BLaER1 (cell line): ENCODE measurements at regions not wholly inside any gene's neighbourhood (a gene's known extent, or its start where the extent isn't known, plus 50 kb on each side); places are given as distances from the start of the nearest gene placed in this dataset.
"Not testable (repeated sequence)": the region's sequence is repeated elsewhere in the genome, so short reads cannot be mapped to it uniquely, and the experiment has no call there.

ENCODE experiments used
- H3K27ac ChIP-seq: shearing (Covaris generic); formaldehyde crosslinking; 2 replicates; pipeline ENCODE4 v1.8.1; 2022
- H3K27me3 ChIP-seq: shearing (Covaris generic); formaldehyde crosslinking; 2 replicates; pipeline ENCODE4 v1.8.1; 2022
- H3K36me3 ChIP-seq: shearing (Covaris generic); formaldehyde crosslinking; 2 replicates; pipeline ENCODE4 v1.8.1; 2022
- H3K4me1 ChIP-seq: shearing (Covaris generic); formaldehyde crosslinking; 2 replicates; pipeline ENCODE4 v1.8.1; 2022
- H3K4me2 ChIP-seq: shearing (Covaris generic); formaldehyde crosslinking; 2 replicates; pipeline ENCODE4 v1.8.1; 2022
- H3K4me3 ChIP-seq: shearing (Covaris generic); formaldehyde crosslinking; 2 replicates; pipeline ENCODE4 v1.8.1; 2022
- H3K9ac ChIP-seq: shearing (Covaris generic); formaldehyde crosslinking; 2 replicates; pipeline ENCODE4 v1.8.1; 2022
- H3K9me3 ChIP-seq: shearing (Covaris generic); formaldehyde crosslinking; 2 replicates; pipeline ENCODE4 v1.8.1; 2022
- H4K20me1 ChIP-seq: shearing (Covaris generic); formaldehyde crosslinking; 2 replicates; pipeline ENCODE4 v1.8.1; 2022
- Cebpa-rat ChIP-seq: shearing (Covaris generic); IDR thresholded peaks from 2 replicates; pipeline ENCODE4 v1.8.1; 2022

DNA sequence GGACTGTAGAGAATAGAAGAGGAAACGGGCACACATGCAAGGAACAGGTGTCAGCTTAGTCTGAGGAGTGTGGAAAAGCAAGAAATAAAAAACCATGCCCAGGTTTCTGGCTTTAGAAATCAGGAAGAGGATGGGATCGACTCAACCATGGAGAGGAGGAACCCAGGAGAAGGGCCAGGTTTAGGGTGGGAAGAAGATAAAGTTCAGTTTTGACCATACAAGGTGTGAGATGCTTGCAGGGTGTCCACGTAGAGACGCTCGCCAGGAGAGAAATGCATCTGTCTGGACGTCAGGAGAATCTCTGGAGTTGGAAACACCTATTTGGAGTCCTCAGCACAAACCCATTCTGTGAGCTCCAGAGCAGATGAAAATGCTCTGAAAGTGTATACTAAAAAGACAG lies 275.1 kb downstream of the CYRIA start:
- Histone ChIP-seq H3K9ac (no peak overlapping the region), H3K4me2 (no peak overlapping the region), H4K20me1 (no peaks in the 10 kb centered on the region), H3K4me1 (no peaks in the 10 kb centered on the region), H3K27me3 (no peaks in the 10 kb centered on the region), H3K36me3 (no peaks in the 10 kb centered on the region), H3K9me3 (no peaks in the 10 kb centered on the region), H3K4me3 (no peak overlapping the region), H3K27ac (no peak overlapping the region)
- no peak for TF ChIP-seq Cebpa-rat

DNA sequence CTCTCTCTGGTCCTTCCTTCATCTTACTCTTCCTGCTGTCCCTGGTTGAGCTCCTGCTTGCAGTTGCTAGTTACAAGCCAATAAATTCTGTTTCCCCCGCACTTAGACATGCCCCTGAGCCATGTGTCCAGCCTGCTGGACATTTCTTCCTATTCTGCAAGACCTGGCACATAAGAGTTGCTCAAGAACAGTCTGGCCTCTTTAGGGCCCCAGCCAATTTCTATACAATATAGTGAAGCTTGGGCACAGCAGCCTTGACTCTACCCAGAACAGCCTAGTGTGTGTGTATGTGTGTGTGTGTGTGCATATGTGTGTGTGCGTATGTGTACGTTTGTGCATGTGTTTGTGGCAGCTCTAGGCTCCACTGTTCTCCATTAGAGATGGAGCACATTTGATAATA lies 276.0 kb downstream of the CYRIA start:
- H3K9me3 ChIP-seq, result no peaks in the 10 kb centered on the region
- H3K4me3 ChIP-seq, result no peak overlapping the region
- H4K20me1 ChIP-seq, result no peaks in the 10 kb centered on the region
- H3K4me2 ChIP-seq, result no peak overlapping the region
- no peak for TF ChIP-seq Cebpa-rat
- H3K4me1 ChIP-seq, result no peaks in the 10 kb centered on the region
- H3K27ac ChIP-seq, result no peak overlapping the region
- H3K36me3 ChIP-seq, result no peaks in the 10 kb centered on the region
- no peak overlapping the region for H3K9ac ChIP-seq
- H3K27me3 ChIP-seq, result no peaks in the 10 kb centered on the region

DNA sequence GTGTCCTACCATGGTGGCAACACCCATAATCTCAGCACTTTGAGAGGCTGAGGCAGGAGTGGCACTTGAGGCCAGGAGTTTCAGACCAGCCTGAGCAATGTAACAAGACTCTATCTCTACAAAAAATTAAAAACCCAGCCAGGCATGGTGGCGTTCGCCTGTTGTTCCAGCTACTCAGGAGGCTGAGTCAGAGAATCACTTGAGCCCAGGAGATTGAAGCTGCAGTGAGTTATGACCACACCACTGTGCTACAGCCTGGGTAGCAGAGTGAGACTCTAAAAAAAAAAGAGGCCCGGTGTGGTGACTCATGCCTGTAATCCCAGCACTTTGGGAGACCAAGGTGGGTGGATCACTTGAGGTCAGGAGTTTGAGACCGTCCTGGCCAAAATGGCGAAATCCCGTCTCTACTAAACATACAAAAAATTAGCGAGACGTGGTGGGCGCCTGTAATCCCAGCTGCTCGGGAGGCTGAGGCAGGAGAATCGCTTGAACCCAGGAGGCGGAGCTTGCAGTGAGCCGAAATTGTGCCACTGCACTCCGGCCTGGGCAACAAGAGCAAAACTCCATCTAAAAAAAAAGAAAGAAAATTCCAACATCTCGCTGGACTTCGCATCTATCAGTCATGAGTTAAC lies 277.3 kb downstream of the CYRIA start:
- H3K9ac ChIP-seq, H3K9me3 ChIP-seq, H3K4me3 ChIP-seq, H4K20me1 ChIP-seq, H3K27ac ChIP-seq, H3K27me3 ChIP-seq, H3K4me1 ChIP-seq, H3K36me3 ChIP-seq, H3K4me2 ChIP-seq: not testable (repeated sequence)

DNA sequence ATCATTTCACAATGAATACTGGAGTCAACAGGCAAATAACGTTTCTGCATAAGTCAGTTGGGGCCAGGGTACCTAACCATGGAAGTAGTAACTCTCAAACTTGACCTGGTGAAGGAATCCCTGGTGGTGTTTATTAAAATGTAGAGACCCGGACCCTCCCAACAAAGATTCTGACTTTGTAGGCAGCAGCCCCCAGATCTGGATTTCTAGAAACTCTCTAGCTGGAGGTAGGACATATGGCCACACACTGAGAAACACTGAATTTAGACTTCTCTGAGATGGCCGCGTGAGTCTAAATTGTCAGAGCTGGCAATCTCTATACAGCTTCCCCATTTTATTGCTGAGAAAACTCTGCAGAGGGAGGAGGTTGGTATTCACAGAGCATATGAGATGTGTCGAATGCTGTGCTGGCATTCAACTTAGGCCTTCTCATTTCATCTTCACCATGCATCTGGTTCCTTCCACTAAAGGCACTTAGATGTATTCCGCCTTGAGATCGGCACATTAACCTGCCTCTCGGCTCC lies 278.1 kb downstream of the CYRIA start:
- Histone ChIP-seq H3K27me3 (no peaks in the 10 kb centered on the region), H3K36me3 (no peaks in the 10 kb centered on the region), H3K4me3 (no peak overlapping the region), H3K27ac (no peak overlapping the region), H3K9ac (no peak overlapping the region), H3K4me1 (no peaks in the 10 kb centered on the region), H3K9me3 (no peaks in the 10 kb centered on the region), H4K20me1 (no peaks in the 10 kb centered on the region), H3K4me2 (no peak overlapping the region)
- TF ChIP-seq Cebpa-rat, result no peak

DNA sequence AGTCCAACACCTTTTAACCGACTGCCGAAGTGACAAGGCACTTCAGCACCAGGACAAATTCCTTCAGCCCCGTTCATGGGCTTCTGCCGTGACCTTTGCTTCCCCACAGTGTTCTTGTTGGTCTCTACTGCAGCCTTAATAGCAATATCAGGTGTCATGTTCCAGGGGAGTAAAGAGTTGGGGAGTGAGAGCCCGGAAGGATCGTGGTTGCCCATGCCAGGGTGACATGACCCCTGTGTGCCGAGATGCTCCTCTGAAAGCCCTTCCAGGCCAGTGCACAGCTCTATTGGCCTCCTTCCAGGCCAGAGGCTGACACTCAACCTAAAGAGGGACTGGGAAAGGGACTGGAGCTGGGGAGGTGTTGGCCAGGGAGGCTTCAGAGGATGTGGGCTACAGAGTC lies 279.2 kb downstream of the CYRIA start:
- H3K27me3 ChIP-seq, result no peaks in the 10 kb centered on the region
- no peak overlapping the region for H3K4me2 ChIP-seq
- no peaks in the 10 kb centered on the region for H4K20me1 ChIP-seq
- H3K27ac ChIP-seq, result no peak overlapping the region
- H3K9me3 ChIP-seq, result no peaks in the 10 kb centered on the region
- no peak for TF ChIP-seq Cebpa-rat
- H3K36me3 ChIP-seq, result no peaks in the 10 kb centered on the region
- no peak overlapping the region for H3K4me3 ChIP-seq
- H3K9ac ChIP-seq, result no peak overlapping the region
- H3K4me1 ChIP-seq, result no peaks in the 10 kb centered on the region

DNA sequence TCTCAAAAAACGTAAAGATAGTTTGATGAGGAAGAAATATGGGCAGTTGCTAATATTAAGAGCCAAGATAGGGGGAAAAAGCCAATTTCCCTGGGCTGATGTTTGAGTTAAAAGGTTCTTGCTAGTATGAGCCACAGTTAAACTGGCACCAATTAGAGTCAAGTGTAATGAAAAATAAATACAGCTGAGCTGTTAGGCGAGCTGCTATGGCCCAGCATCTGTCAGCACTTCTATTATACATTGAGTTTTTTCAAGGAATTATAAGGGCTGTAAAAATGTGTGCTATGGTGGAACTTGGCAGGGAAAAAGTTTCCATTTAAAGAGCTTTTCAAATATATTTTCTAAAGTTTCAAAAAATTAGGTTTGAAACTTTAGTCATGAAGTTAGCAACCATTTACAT lies 279.6 kb downstream of the CYRIA start:
- Histone ChIP-seq H4K20me1 (no peaks in the 10 kb centered on the region), H3K27me3 (no peaks in the 10 kb centered on the region), H3K4me1 (no peaks in the 10 kb centered on the region), H3K9ac (no peak overlapping the region), H3K36me3 (no peaks in the 10 kb centered on the region), H3K4me2 (no peak overlapping the region), H3K4me3 (no peak overlapping the region), H3K9me3 (no peaks in the 10 kb centered on the region), H3K27ac (no peak overlapping the region)
- no peak for TF ChIP-seq Cebpa-rat

DNA sequence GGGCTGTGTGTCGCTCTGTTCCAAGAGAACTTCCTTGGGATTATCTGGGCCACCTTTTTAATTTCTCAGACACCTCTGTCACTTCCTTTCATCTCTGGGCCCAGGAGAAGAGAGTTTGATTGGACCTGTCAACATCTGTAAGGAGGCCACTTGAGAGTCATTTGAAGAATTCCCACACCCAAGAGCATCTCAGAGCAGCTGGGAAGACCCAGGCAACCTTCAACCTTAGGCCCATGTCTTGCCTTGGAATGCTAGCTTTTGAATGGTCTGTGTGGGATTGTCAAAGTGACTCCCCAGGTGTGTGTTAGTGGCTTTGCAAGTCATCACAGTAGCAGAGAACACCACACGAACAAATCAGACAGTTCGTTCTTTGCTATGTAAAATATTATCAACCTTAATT lies 280.3 kb downstream of the CYRIA start:
- TF ChIP-seq Cebpa-rat, result no peak
- Histone ChIP-seq H3K4me3 (no peak overlapping the region), H3K27me3 (no peaks in the 10 kb centered on the region), H3K9me3 (no peaks in the 10 kb centered on the region), H3K27ac (no peak overlapping the region), H3K9ac (no peak overlapping the region), H3K36me3 (no peaks in the 10 kb centered on the region), H3K4me2 (no peak overlapping the region), H4K20me1 (no peaks in the 10 kb centered on the region), H3K4me1 (no peaks in the 10 kb centered on the region)

DNA sequence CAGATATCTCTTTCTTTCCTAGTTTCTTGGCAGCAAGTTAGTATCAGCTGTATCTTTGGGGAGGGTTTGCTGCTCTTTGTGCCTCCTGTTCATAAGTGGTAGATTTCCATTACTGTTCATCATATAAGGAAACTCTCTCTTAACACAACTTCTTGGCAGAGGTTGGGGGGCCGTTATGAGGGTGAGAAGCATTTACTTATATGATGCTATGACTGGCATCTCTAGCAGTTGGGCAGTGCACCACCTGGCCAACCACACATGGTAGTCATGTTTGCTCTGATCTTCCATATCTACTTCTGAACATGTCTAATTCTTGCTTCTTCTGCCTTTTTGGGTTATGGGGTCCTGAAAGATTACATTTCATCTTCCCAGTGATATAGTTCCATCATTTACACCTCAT lies 282.2 kb downstream of the CYRIA start:
- Histone ChIP-seq H3K36me3 (no peaks in the 10 kb centered on the region), H3K9me3 (no peaks in the 10 kb centered on the region), H4K20me1 (no peaks in the 10 kb centered on the region), H3K27ac (no peak overlapping the region), H3K4me2 (no peak overlapping the region), H3K9ac (no peak overlapping the region), H3K4me1 (no peaks in the 10 kb centered on the region), H3K4me3 (no peak overlapping the region), H3K27me3 (no peaks in the 10 kb centered on the region)
- no peak for TF ChIP-seq Cebpa-rat

DNA sequence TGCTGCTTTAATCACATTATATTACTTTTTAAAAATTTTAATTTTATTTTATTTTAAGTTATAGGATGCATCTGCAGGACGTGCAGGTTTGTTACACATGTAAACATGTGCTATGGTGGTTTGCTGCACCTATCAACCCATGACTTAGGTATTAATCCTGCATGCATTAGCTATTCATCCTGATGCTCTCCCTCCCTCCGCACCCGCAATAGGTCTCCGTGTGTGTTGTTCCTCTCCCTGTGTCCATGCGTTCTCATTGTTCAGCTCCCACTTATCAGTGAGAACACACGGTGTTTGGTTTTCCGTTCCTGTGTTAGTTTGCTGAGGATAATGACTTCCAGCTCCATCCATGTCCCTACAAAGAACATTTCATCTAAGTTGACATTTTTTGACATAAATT lies 283.2 kb downstream of the CYRIA start:
- Histone ChIP-seq H4K20me1 (no peaks in the 10 kb centered on the region), H3K36me3 (no peaks in the 10 kb centered on the region), H3K4me3 (no peak overlapping the region), H3K27ac (no peak overlapping the region), H3K9ac (no peak overlapping the region), H3K9me3 (no peaks in the 10 kb centered on the region), H3K4me2 (no peak overlapping the region), H3K27me3 (no peaks in the 10 kb centered on the region), H3K4me1 (no peaks in the 10 kb centered on the region)
- no peak for TF ChIP-seq Cebpa-rat

DNA sequence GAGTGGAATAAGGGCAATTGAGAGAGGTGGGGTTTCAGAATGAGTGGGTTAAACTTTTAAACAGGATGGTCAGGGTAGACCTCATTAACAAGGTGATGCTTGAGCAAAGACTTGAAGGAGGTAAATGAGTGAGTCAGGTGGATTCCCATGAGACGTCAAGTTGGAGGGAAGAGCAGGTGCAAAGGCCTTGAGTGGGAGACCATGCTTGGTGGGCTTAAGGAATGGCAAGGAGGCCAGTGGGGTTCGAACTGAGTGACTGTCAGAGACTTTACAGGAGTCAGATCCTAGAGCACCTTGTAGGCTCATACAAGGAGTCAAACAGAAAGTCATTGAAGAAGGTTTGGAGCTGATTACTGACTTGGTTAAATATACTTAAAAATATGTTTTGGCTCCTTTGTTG lies 284.1 kb downstream of the CYRIA start:
- Histone ChIP-seq H3K36me3 (no peaks in the 10 kb centered on the region), H3K4me1 (no peaks in the 10 kb centered on the region), H3K27ac (no peak overlapping the region), H3K27me3 (no peaks in the 10 kb centered on the region), H3K9me3 (no peaks in the 10 kb centered on the region), H3K9ac (no peak overlapping the region), H3K4me2 (no peak overlapping the region), H3K4me3 (no peak overlapping the region), H4K20me1 (no peaks in the 10 kb centered on the region)
- TF ChIP-seq Cebpa-rat, result no peak

DNA sequence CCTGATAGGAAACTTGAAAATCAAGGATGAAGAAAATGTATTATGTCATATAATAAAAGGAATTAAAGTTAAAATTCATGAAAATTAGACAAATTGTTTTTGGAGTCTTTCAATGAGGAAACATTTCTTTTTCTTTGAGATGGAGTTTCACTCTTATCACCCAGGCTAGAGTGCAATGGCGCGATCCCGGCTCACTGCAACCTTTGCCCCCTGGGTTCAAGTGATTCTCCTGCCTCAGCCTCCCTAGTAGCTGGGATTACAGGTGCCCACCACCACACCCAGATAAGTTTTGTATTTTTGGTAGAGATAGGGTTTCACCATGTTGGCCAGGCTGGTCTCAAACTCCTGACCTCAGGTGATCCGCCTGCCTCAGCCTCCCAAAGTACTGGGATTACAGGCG lies 285.7 kb downstream of the CYRIA start:
- not testable (repeated sequence) for H3K9me3 ChIP-seq, H3K4me2 ChIP-seq, H3K27me3 ChIP-seq, H4K20me1 ChIP-seq, H3K36me3 ChIP-seq, H3K27ac ChIP-seq, H3K4me1 ChIP-seq, H3K9ac ChIP-seq, H3K4me3 ChIP-seq

DNA sequence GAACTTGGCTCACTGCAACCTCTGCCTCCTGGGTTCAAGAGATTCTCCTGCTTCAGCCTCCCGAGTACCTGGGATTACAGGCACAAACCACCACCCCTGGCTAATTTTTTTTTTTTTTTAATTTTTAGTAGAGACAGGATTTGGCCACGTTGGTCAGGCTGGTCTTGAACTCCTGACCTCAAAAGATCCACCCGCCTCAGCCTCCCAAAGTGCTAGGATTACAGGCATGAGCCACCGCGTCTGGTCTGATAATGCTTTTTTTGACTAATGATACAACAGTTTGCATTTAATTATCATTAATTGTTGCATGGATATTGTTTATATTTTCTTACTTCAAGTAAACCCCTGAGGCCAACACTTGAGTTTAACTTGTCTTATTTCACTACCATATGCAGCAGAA lies 286.6 kb downstream of the CYRIA start:
- not testable (repeated sequence) for H3K9me3 ChIP-seq, H3K27me3 ChIP-seq, H3K4me1 ChIP-seq, H3K4me3 ChIP-seq, H3K27ac ChIP-seq, H4K20me1 ChIP-seq, H3K36me3 ChIP-seq, H3K4me2 ChIP-seq, H3K9ac ChIP-seq
